OCI-LY3 (cell line): ENCODE measurements at regions not wholly inside any gene's neighbourhood (a gene's known extent, or its start where the extent isn't known, plus 50 kb on each side); places are given as distances from the start of the nearest gene placed in this dataset.

Experiments
- EZH2phosphoT487 ChIP-seq: fragments of 200-600 bp; shearing (Covaris generic); IDR thresholded peaks from 2 replicates; pipeline ENCODE4 v1.6.1; 2018; ENCODE audit warnings: antibody characterized with exemption, mixed run types, low read depth
- TF ChIP-seq, protein P1 (sequence below): fragments of 200-600, 300-600 bp; sonication (generic); IDR thresholded peaks from 2 replicates; pipeline ENCODE4 v1.5.1; 2014; ENCODE audit warnings: antibody characterized with exemption, low read length, low read depth

DNA sequence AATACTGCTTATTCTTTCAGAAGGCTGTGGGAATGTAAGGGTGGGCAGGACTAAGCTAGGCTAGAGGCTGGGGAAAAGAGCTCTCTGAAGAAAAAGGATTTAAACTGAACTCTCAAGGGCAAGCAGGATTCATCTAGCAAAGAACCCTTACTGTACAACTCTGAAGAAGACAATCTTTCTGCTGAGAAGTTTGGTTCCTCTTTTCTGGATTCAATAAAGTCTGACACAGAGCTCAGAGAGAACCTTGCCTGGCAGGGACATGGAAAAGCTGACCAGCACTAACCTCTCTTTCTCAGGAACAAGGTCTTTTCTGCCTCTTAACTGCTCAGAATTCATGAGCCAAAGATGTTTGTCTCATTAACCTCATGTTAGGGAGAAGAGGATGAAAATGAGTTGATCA is 388.4 kb upstream of the DDI1 start:
- TF ChIP-seq, protein P1, sequence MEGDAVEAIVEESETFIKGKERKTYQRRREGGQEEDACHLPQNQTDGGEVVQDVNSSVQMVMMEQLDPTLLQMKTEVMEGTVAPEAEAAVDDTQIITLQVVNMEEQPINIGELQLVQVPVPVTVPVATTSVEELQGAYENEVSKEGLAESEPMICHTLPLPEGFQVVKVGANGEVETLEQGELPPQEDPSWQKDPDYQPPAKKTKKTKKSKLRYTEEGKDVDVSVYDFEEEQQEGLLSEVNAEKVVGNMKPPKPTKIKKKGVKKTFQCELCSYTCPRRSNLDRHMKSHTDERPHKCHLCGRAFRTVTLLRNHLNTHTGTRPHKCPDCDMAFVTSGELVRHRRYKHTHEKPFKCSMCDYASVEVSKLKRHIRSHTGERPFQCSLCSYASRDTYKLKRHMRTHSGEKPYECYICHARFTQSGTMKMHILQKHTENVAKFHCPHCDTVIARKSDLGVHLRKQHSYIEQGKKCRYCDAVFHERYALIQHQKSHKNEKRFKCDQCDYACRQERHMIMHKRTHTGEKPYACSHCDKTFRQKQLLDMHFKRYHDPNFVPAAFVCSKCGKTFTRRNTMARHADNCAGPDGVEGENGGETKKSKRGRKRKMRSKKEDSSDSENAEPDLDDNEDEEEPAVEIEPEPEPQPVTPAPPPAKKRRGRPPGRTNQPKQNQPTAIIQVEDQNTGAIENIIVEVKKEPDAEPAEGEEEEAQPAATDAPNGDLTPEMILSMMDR = no peak
- TF ChIP-seq EZH2phosphoT487 = no peak
